Stomach (tissue), 8 donors: ENCODE measurements at regions not wholly inside any gene's neighbourhood (a gene's known extent, or its start where the extent isn't known, plus 50 kb on each side); places are given as distances from the start of the nearest gene placed in this dataset.

ENCODE experiments used
- DNase-seq, 2 donors: peaks; one replicate each; pipeline versions ENCODE4 v3.0.0 to v3.0.0-alpha.2; 2013 to 2019
- H3K27ac ChIP-seq, 5 donors: fragments of 200-600 bp in 4 of 5; sonication (generic) in 4 of 5; one replicate each; pipeline ENCODE4 v1.5.1; 2013 to 2019; ENCODE audit warnings: mild to moderate bottlenecking in 1 of 5, moderate library complexity in 1 of 5
- H3K27me3 ChIP-seq, 3 donors: fragments of 200-600 bp; sonication (generic); one replicate each; pipeline ENCODE4 v1.5.1; 2017 to 2019; ENCODE audit warnings: mixed run types in 1 of 3
- H3K36me3 ChIP-seq, 4 donors: fragments of 200-600 bp; sonication (generic); 1 replicate in 3 of 4; 2 replicates in 1 of 4; pipeline ENCODE4 v1.5.1; 2016 to 2019
- H3K4me1 ChIP-seq, 4 donors: fragments of 200-600 bp; sonication (generic); one replicate each; pipeline ENCODE4 v1.5.1; 2016 to 2019
- H3K4me3 ChIP-seq, 4 donors: fragments of 200-600 bp; sonication (generic) in 3 of 4; one replicate each; pipeline ENCODE4 v1.5.1; 2016 to 2019; ENCODE audit warnings: mild to moderate bottlenecking in 1 of 4
- H3K9me3 ChIP-seq, 4 donors: fragments of 200-600 bp; sonication (generic); one replicate each; pipeline ENCODE4 v1.5.1; 2016 to 2019
- CTCF ChIP-seq, 7 experiments: fragments of 450-650 bp in 4 of 7; fragments of 200-600 bp in 3 of 7; sonication (generic) in 3 of 7; IDR thresholded peaks; one replicate each; pipeline ENCODE4 v1.5.1; 2016 to 2019; ENCODE audit warnings: antibody characterized with exemption in 7 of 7, control low read depth in 2 of 7, mild to moderate bottlenecking in 1 of 7
- EP300 ChIP-seq: sonication (generic); formaldehyde crosslinking; IDR thresholded peaks from one replicate; pipeline ENCODE4 v1.6.1; 2017; ENCODE audit warnings: antibody characterized with exemption
- POLR2A ChIP-seq, 4 donors: fragments of 450-650 bp; IDR thresholded peaks; one replicate each; pipeline ENCODE4 v1.6.1; 2016; ENCODE audit warnings: antibody characterized with exemption in 4 of 4, control low read depth in 2 of 4, mild to moderate bottlenecking in 1 of 4, moderate library complexity in 1 of 4
- POLR2AphosphoS5 ChIP-seq, 3 donors: sonication (generic); formaldehyde crosslinking; IDR thresholded peaks; one replicate each; pipeline ENCODE4 v1.6.1; 2016; ENCODE audit warnings: antibody characterized with exemption in 3 of 3
- WGBS, 5 donors: extraction: QIAGEN DNeasy Blood & Tissue Kit in 3 of 5; methylation state at CpG; one replicate each; pipeline versions ENCODE4 v1.1.5 to v1.1.7; 2013 to 2018; 5-methylcytosine and 5-hydroxymethylcytosine counted together
- intact Hi-C: fragments of 100-400 bp; cut with DNase I; formaldehyde crosslinking; loops from one replicate; pipeline ENCODE4 v1.15.1; 2023; ENCODE audit warnings: low total_unique reads
- donor health status: healthy with polysubstance abuse.
- donor health status: Bipolar disorder and iron deficiency.
- donor health status: healthy.

GRCh38 chr7:156438011-156438410 is 202.6 kb upstream of the RNF32 start:
- Histone ChIP-seq H3K36me3 (no peaks in the 10 kb centered on the region), H3K4me3 (no peak overlapping the region), H3K27me3 (no peaks in the 10 kb centered on the region), H3K9me3 (no peaks in the 10 kb centered on the region), H3K4me1 (peaks cover 0 to 4% (median 0%) of the 10 kb centered on the region in 4 donors), H3K27ac (no peak overlapping the region)
- no peak for DNase-seq
- no peak for TF ChIP-seq CTCF (IDR thresholded peaks at IDR 0.05)
- TF ChIP-seq POLR2AphosphoS5 (IDR thresholded peaks at IDR 0.05), result no peak
- TF ChIP-seq EP300, result no peak
- TF ChIP-seq POLR2A (IDR thresholded peaks at IDR 0.05), result no peak
- 18 to 51% (median 30%) methylated on average over 2 of the region's 2 CpGs for WGBS, 5 donors
- intact Hi-C loops, result no loop called here

DNA sequence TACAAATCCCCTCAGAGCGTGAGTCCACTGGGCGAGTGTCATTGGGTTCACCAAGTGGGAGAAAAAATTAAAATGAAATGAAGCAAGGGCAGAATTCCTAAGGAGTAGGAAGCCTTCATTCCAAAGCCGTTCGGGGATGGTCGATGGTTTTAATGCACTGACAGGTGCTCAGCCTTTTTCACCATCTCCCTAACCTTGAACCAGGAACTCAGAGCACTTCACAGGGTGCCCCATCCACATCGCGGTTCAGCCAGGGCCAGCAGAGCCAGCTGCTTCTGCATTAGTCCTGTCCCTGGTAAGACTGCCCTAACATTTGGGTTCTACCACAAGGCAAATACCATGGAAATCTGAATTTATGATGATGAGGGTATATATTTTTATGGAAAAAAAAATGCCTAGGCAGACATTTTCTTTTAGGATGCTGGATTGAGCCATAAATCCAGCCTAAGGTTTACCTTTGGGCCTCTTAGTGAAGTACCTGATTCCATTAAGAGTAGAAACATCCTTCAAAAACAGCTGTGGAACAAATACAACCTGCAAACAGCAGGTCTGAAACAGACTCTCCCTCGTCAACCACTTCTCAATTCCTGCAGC is 203.5 kb upstream of the RNF32 start:
- no peak for DNase-seq
- intact Hi-C loops, result no loop called here
- no peak overlapping the region for H3K27ac ChIP-seq
- WGBS, 5 donors, result 73 to 92% (median 89%) methylated on average over 8 of the region's 8 CpGs
- H3K4me1 ChIP-seq, result peaks cover 0 to under 1% (median 0%) of the 10 kb centered on the region in 4 donors
- H3K36me3 ChIP-seq, result no peaks in the 10 kb centered on the region
- H3K4me3 ChIP-seq, result no peak overlapping the region
- H3K27me3 ChIP-seq, result no peaks in the 10 kb centered on the region
- no peaks in the 10 kb centered on the region for H3K9me3 ChIP-seq
- no peak for TF ChIP-seq CTCF (IDR thresholded peaks at IDR 0.05)
- TF ChIP-seq POLR2AphosphoS5 (IDR thresholded peaks at IDR 0.05), result no peak
- no peak for TF ChIP-seq POLR2A (IDR thresholded peaks at IDR 0.05)
- no peak for TF ChIP-seq EP300

DNA sequence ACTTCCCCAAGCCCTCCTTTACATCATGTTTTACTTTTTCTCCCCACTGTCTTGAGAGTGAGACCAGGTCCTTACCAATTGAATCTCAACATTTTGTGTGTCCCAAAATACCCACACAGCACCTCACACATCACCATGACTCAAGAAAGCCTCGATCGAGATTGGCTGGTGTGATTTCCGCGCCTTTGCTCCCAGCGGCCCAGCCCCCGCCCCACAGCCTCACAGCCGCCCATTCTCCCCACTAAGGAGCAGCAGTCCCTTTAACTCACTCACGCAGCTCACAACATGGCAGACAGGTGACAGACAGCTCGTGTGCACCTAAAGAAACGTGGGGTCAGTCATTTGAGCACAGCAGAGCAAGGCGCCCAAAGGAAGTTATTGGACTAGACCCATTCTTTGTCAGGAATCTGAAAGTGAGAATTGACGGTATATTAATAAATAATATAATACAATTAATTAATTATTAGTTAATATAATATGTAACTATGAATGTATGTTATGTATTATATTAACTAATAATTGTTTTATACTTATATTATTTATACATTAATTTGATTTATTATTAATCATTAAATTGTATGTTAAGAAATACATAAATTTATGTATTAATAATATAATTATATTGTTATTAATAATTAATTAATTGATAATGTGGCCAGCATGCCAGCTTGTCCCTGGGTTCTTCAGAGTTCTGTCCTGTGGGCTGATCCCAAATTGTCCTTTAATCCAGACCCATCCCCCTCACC is 204.9 kb upstream of the RNF32 start:
- Histone ChIP-seq H3K4me3 (no peak overlapping the region), H3K27ac (no peak overlapping the region), H3K4me1 (no peaks in the 10 kb centered on the region), H3K36me3 (no peaks in the 10 kb centered on the region), H3K9me3 (no peaks in the 10 kb centered on the region), H3K27me3 (no peaks in the 10 kb centered on the region)
- 78 to 91% (median 80%) methylated on average over 12 of the region's 12 CpGs for WGBS, 5 donors
- no peak for DNase-seq
- intact Hi-C loops, result no loop called here
- TF ChIP-seq POLR2A (IDR thresholded peaks at IDR 0.05) (no peak), EP300 (no peak), CTCF (IDR thresholded peaks at IDR 0.05) (no peak), POLR2AphosphoS5 (IDR thresholded peaks at IDR 0.05) (no peak)

- intact Hi-C loops, result no loop called here
- no peaks in the 10 kb centered on the region for H3K9me3 ChIP-seq
- H3K36me3 ChIP-seq, result no peaks in the 10 kb centered on the region
- H3K4me1 ChIP-seq, result no peaks in the 10 kb centered on the region
- H3K4me3 ChIP-seq, result no peak overlapping the region
- H3K27me3 ChIP-seq, result no peaks in the 10 kb centered on the region
- no peak overlapping the region for H3K27ac ChIP-seq
- TF ChIP-seq EP300 (no peak), POLR2A (IDR thresholded peaks at IDR 0.05) (no peak), POLR2AphosphoS5 (IDR thresholded peaks at IDR 0.05) (no peak), CTCF (IDR thresholded peaks at IDR 0.05) (no peak)
- WGBS, 5 donors, result 72 to 94% (median 84%) methylated on average over 5 of the region's 5 CpGs
- DNase-seq, result no peak
Measured at GRCh38 chr7:156434706-156435105, 205.9 kb upstream of the RNF32 start.
